PC-9 (cell line): ENCODE measurements at regions not wholly inside any gene's neighbourhood (a gene's known extent, or its start where the extent isn't known, plus 50 kb on each side); places are given as distances from the start of the nearest gene placed in this dataset.

Experiments used
- EZH2 ChIP-seq: fragments of 200-600 bp; sonication (generic); IDR thresholded peaks from 2 replicates; pipeline ENCODE4 v1.8.0; 2017; ENCODE audit warnings: antibody characterized with exemption, low read depth
- TF ChIP-seq, protein P1 (sequence below): fragments of 200-600 bp; sonication (generic); conservative IDR thresholded peaks from 2 replicates; pipeline ENCODE4 v1.6.1; 2017; ENCODE audit warnings: mixed run types, antibody characterized with exemption, mild to moderate bottlenecking, moderate library complexity

DNA sequence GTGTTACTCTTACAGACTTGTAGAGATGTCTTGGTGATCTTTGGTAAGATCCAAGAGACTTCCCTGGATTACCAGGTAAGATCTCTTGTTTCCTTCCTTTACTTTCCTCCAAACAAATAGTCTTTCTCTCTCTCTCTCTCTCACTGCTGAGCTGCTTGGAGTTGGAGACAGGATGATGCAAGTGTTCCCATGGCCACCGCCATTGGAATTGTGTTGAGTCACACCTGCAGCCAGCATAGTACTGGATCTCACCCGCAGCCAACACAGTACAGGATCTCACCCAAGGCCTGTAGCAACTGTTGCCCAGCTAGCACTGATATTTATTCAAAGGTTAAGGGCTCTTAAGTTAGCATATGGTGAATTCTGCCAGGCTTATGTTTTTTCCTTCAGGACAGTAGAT is 1080.9 kb downstream of the FAT4 start:
- TF ChIP-seq EZH2 = no peak
- TF ChIP-seq, protein P1, sequence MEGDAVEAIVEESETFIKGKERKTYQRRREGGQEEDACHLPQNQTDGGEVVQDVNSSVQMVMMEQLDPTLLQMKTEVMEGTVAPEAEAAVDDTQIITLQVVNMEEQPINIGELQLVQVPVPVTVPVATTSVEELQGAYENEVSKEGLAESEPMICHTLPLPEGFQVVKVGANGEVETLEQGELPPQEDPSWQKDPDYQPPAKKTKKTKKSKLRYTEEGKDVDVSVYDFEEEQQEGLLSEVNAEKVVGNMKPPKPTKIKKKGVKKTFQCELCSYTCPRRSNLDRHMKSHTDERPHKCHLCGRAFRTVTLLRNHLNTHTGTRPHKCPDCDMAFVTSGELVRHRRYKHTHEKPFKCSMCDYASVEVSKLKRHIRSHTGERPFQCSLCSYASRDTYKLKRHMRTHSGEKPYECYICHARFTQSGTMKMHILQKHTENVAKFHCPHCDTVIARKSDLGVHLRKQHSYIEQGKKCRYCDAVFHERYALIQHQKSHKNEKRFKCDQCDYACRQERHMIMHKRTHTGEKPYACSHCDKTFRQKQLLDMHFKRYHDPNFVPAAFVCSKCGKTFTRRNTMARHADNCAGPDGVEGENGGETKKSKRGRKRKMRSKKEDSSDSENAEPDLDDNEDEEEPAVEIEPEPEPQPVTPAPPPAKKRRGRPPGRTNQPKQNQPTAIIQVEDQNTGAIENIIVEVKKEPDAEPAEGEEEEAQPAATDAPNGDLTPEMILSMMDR = no peak
